NCI-H1694 (cell line): ENCODE measurements at regions not wholly inside any gene's neighbourhood (a gene's known extent, or its start where the extent isn't known, plus 50 kb on each side); places are given as distances from the start of the nearest gene placed in this dataset.

Experiments
- DNase-seq: peaks from one replicate; lab custom pipeline; 2025; lab: John Stamatoyannopoulos, UW

- DNase-seq = no peak
Observed at GRCh38 chr1:18015719-18016118, 91.9 kb upstream of the IGSF21 start.

- DNase-seq = no peak
Observed at GRCh38 chr1:18018366-18018765, 89.2 kb upstream of the IGSF21 start.

- no peak for DNase-seq
Observed at GRCh38 chr1:18020021-18020817, 87.4 kb upstream of the IGSF21 start.

GRCh38 chr1:18021242-18021641, 86.4 kb upstream of the IGSF21 start:
- DNase-seq = no peak

- no peak for DNase-seq
Observed at GRCh38 chr1:18032172-18032859, 75.3 kb upstream of the IGSF21 start.

GRCh38 chr1:18035145-18035544, 72.5 kb upstream of the IGSF21 start:
- no peak for DNase-seq

GRCh38 chr1:18037651-18038050, 69.9 kb upstream of the IGSF21 start:
- DNase-seq = no peak

- DNase-seq = no peak
Observed at GRCh38 chr1:18038051-18038450, 69.5 kb upstream of the IGSF21 start.

GRCh38 chr1:18039102-18039501, 68.5 kb upstream of the IGSF21 start:
- DNase-seq = no peak

GRCh38 chr1:18041102-18041501, 66.5 kb upstream of the IGSF21 start:
- no peak for DNase-seq

- no peak for DNase-seq
Observed at GRCh38 chr1:18041685-18042355, 65.8 kb upstream of the IGSF21 start.

- no peak for DNase-seq
Observed at GRCh38 chr1:18043871-18044270, 63.7 kb upstream of the IGSF21 start.

GRCh38 chr1:18045203-18045602, 62.4 kb upstream of the IGSF21 start:
- no peak for DNase-seq

GRCh38 chr1:18045621-18046020, 62.0 kb upstream of the IGSF21 start:
- DNase-seq = no peak

GRCh38 chr1:18047122-18047521, 60.5 kb upstream of the IGSF21 start:
- no peak for DNase-seq

GRCh38 chr1:18049228-18049627, 58.4 kb upstream of the IGSF21 start:
- DNase-seq = no peak

- DNase-seq = no peak
Observed at GRCh38 chr1:18052671-18053070, 54.9 kb upstream of the IGSF21 start.

GRCh38 chr1:18055156-18055555, 52.4 kb upstream of the IGSF21 start:
- no peak for DNase-seq

GRCh38 chr1:18056545-18056944, 51.1 kb upstream of the IGSF21 start:
- no peak for DNase-seq

GRCh38 chr1:18057623-18058022, 50.0 kb upstream of the IGSF21 start:
- DNase-seq = no peak
